ENCODE measurements at regions not wholly inside any gene's neighbourhood (a gene's known extent, or its start where the extent isn't known, plus 50 kb on each side); places are given as distances from the start of the nearest gene placed in this dataset.

DNA sequence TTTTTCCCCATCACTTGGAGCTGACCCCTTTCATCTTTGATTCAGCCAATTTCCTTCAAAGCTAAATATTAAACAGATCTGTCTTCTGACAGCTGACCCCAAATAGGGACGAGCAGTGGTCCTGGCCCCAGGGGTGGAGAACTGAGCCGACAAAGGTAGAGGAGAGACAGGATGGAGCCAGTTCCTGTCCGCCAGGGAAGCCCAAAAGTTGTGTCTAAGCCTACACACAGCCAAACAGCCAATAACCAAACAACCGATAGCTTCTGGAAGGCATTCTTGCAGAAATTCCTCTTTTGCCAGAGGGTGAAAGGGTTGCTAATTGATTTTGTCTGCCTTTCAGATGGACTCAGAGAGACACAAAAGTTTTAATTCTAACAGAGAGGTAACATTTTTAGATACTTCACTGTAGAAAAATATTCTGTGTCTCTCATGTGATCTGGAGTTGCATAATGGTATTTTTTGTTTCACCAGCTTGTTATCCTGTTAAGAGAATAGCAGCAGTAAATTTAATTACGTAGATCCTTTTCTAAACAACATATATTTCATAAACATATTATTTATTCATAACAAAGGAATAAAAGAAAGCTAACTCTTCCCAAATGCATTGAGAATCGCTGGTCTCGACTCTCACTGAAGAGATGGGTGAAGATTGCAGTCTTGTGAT is 161.7 kb upstream of the LYZL1 start:
- peaks cover 7% of the 10 kb centered on the region for H3K27me3 Mint-ChIP-seq
- POLR2A ChIA-PET: no interaction called here
- no peak overlapping the region for H3K4me3 Mint-ChIP-seq
- no peak for DNase-seq
- peaks cover 3% of the 10 kb centered on the region for H3K4me1 Mint-ChIP-seq
- no peaks in the 10 kb centered on the region for H3K9me3 Mint-ChIP-seq
- H3K27ac Mint-ChIP-seq: no peak overlapping the region
- ATAC-seq (ENCODE audit: low read depth): no peak
- H3K36me3 Mint-ChIP-seq: no peaks in the 10 kb centered on the region

GRCh38 chr10:29127731-29128130 is 161.1 kb upstream of the LYZL1 start:
- no peaks in the 10 kb centered on the region for H3K36me3 Mint-ChIP-seq
- no peaks in the 10 kb centered on the region for H3K9me3 Mint-ChIP-seq
- H3K4me1 Mint-ChIP-seq: peaks cover 3% of the 10 kb centered on the region
- peaks cover 13% of the 10 kb centered on the region for H3K27me3 Mint-ChIP-seq
- H3K27ac Mint-ChIP-seq: no peak overlapping the region
- DNase-seq (no peak), ATAC-seq (ENCODE audit: low read depth) (no peak)
- POLR2A ChIA-PET: no interaction called here
- no peak overlapping the region for H3K4me3 Mint-ChIP-seq

GRCh38 chr10:29130190-29130673 is 158.6 kb upstream of the LYZL1 start:
- ATAC-seq (ENCODE audit: low read depth) (no peak), DNase-seq (no peak)
- Mint-ChIP-seq H3K27me3 (peaks cover 17% of the 10 kb centered on the region), H3K4me3 (no peak overlapping the region), H3K9me3 (no peaks in the 10 kb centered on the region), H3K27ac (no peak overlapping the region), H3K36me3 (no peaks in the 10 kb centered on the region), H3K4me1 (no peaks in the 10 kb centered on the region)
- POLR2A ChIA-PET: no interaction called here

GRCh38 chr10:29131952-29132547 is 156.8 kb upstream of the LYZL1 start:
- no peak overlapping the region for H3K27ac Mint-ChIP-seq
- DNase-seq (no peak), ATAC-seq (ENCODE audit: low read depth) (no peak)
- H3K36me3 Mint-ChIP-seq: no peaks in the 10 kb centered on the region
- peaks cover 19% of the 10 kb centered on the region for H3K27me3 Mint-ChIP-seq
- POLR2A ChIA-PET: no interaction called here
- H3K9me3 Mint-ChIP-seq: no peaks in the 10 kb centered on the region
- H3K4me3 Mint-ChIP-seq: no peak overlapping the region
- no peaks in the 10 kb centered on the region for H3K4me1 Mint-ChIP-seq

- no peak overlapping the region for H3K4me3 Mint-ChIP-seq
- POLR2A ChIA-PET: no interaction called here
- H3K9me3 Mint-ChIP-seq: no peaks in the 10 kb centered on the region
- H3K36me3 Mint-ChIP-seq: no peaks in the 10 kb centered on the region
- no peaks in the 10 kb centered on the region for H3K4me1 Mint-ChIP-seq
- ATAC-seq (ENCODE audit: low read depth): no peak
- no peak overlapping the region for H3K27ac Mint-ChIP-seq
- H3K27me3 Mint-ChIP-seq: peaks cover 19% of the 10 kb centered on the region
- no peak for DNase-seq
These were observed 156.2 kb upstream of the LYZL1 start for GRCh38 chr10:29132551-29133111.

DNA sequence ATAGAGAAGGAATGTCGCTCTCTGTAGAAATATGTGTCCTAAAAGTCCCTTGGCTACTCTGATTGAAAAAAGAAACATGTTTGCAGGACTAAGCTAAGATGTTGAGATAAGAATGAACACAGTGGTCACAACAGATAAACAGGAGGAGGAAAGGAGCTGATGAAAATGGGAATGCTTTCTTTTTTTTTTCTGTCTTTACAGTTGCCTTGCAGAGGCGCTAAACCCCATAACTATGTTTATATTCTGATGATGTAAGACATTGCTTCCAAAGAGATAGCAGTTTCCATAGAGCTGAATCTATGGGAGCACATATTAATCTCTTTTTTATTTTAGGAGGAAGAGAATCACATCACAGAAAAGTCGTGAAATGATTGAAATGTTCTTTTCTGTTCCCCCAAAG is 153.5 kb upstream of the LYZL1 start:
- Mint-ChIP-seq H3K27ac (no peak overlapping the region), H3K4me1 (no peaks in the 10 kb centered on the region), H3K27me3 (peaks cover 16% of the 10 kb centered on the region), H3K36me3 (no peaks in the 10 kb centered on the region), H3K9me3 (no peaks in the 10 kb centered on the region), H3K4me3 (no peak overlapping the region)
- ATAC-seq (ENCODE audit: low read depth) (no peak), DNase-seq (no peak)
- POLR2A ChIA-PET: no interaction called here

DNA sequence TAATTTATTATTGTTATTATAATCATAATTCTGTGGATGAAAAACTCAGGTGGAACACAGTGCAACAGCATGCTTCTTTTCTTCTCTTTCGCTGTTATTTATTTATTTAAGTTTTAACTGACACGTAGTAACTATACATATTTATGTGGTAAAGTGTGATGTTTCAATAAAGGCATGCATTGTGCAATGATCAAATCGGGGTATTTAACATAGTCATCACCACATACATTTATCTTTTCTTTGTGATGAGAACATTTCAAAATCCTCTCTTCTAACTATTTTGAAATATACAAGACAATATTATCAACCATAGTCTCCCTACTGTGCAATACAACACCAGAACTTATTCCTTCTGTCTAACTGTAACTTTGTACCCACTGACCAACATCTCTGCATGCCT is 152.5 kb upstream of the LYZL1 start:
- POLR2A ChIA-PET: no interaction called here
- Mint-ChIP-seq H3K9me3 (no peaks in the 10 kb centered on the region), H3K27me3 (peaks cover 21% of the 10 kb centered on the region), H3K4me1 (no peaks in the 10 kb centered on the region), H3K4me3 (no peak overlapping the region), H3K27ac (no peak overlapping the region), H3K36me3 (no peaks in the 10 kb centered on the region)
- ATAC-seq (ENCODE audit: low read depth) (no peak), DNase-seq (no peak)

DNA sequence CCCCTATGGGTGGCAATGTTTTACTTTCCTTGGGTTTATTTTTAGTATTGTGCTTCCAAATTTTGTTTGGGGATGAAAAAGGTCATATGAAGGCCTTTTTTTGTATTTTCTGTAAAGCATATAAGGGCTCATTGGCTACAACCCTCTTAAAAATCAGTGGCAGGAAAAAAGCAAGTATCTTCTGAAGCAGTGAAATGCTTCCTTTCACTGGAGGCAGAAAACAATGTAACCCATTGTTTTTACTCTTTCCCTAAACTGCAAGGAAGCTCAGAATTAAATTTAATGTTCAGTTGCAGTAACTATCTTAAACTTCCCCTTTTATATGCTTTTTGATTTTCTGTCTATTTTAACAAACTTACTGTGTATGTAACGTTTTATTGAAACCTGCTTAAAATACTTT is 148.7 kb upstream of the LYZL1 start:
- Mint-ChIP-seq H3K36me3 (no peaks in the 10 kb centered on the region), H3K9me3 (no peaks in the 10 kb centered on the region), H3K27me3 (peaks cover 17% of the 10 kb centered on the region), H3K4me1 (no peaks in the 10 kb centered on the region), H3K4me3 (no peak overlapping the region), H3K27ac (no peak overlapping the region)
- POLR2A ChIA-PET: no interaction called here
- DNase-seq: no peak
- no peak for ATAC-seq (ENCODE audit: low read depth)

GRCh38 chr10:29140991-29141390 is 147.9 kb upstream of the LYZL1 start:
- POLR2A ChIA-PET: no interaction called here
- Mint-ChIP-seq H3K27ac (no peak overlapping the region), H3K27me3 (peaks cover 15% of the 10 kb centered on the region), H3K36me3 (no peaks in the 10 kb centered on the region), H3K4me1 (no peaks in the 10 kb centered on the region), H3K4me3 (no peak overlapping the region), H3K9me3 (no peaks in the 10 kb centered on the region)
- ATAC-seq (ENCODE audit: low read depth): no peak
- DNase-seq: no peak

DNA sequence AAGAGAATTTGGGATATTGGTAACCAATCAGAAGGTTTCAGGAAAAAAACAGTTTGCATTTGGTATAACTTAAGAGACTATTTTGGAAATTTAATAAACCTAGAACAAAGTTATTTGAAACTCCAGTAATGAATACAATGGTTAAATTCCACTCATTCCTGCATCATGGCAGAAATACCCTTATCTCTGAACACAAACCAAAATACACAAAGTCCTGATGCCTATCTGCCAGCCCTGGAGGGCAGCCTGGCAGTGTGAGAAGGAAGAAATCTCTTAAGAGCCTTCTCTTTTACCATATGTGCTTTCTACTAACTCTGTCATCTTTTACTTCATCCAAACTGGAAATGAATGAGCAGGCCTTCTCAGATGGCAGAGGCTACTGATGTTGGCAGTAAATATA is 147.1 kb upstream of the LYZL1 start:
- H3K9me3 Mint-ChIP-seq: no peaks in the 10 kb centered on the region
- DNase-seq (no peak), ATAC-seq (ENCODE audit: low read depth) (no peak)
- no peaks in the 10 kb centered on the region for H3K4me1 Mint-ChIP-seq
- POLR2A ChIA-PET: no interaction called here
- H3K27me3 Mint-ChIP-seq: peaks cover 15% of the 10 kb centered on the region
- H3K36me3 Mint-ChIP-seq: no peaks in the 10 kb centered on the region
- H3K4me3 Mint-ChIP-seq: no peak overlapping the region
- H3K27ac Mint-ChIP-seq: no peak overlapping the region

GRCh38 chr10:29142516-29143314 is 146.2 kb upstream of the LYZL1 start:
- no peaks in the 10 kb centered on the region for H3K9me3 Mint-ChIP-seq
- POLR2A ChIA-PET: no interaction called here
- no peak overlapping the region for H3K4me3 Mint-ChIP-seq
- no peaks in the 10 kb centered on the region for H3K4me1 Mint-ChIP-seq
- peaks cover 15% of the 10 kb centered on the region for H3K27me3 Mint-ChIP-seq
- no peaks in the 10 kb centered on the region for H3K36me3 Mint-ChIP-seq
- DNase-seq (no peak), ATAC-seq (ENCODE audit: low read depth) (no peak)
- H3K27ac Mint-ChIP-seq: no peak overlapping the region

- no peaks in the 10 kb centered on the region for H3K9me3 Mint-ChIP-seq
- POLR2A ChIA-PET: no interaction called here
- no peak for ATAC-seq (ENCODE audit: low read depth)
- H3K4me1 Mint-ChIP-seq: no peaks in the 10 kb centered on the region
- H3K27me3 Mint-ChIP-seq: peaks cover 15% of the 10 kb centered on the region
- no peaks in the 10 kb centered on the region for H3K36me3 Mint-ChIP-seq
- H3K27ac Mint-ChIP-seq: no peak overlapping the region
- no peak overlapping the region for H3K4me3 Mint-ChIP-seq
- DNase-seq: no peak
These were observed 144.7 kb upstream of the LYZL1 start for GRCh38 chr10:29144126-29144525.

DNA sequence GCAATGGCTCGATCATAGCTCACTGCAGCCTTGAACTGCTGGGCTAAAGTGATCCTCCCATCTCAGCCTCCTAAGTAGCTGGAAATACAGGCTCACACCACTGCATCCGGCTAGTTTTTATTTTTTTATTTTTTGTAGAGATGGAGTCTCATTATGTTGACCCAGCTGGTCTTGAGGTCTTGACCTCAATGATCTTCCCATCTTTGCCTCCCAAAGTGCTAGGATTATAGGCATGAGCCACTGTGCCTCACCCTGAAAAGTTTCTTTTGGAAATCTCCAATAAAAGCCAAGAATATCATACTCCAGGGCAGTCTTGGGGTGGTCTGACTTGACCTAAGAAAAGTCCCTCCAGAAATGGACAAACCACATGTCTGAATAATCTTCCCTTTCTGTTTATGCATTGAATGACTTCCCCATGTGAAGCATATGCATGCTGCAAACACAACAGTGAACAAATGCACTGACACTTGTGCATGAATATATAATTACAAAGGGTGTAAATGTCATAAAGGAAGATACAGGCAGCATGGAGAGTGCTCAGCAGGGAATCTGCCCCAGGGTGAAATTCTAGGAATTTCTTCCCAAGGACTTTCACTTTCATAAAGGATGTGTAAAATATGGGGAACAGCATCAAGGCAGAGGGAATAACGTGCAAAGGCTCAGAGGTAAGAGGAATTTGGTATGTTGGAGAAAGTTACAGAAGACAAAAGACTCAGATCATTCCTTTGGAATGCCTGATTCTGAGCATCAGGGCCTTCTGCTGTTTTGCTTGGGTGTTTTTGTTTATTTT is 142.4 kb upstream of the LYZL1 start:
- H3K9me3 Mint-ChIP-seq: no peaks in the 10 kb centered on the region
- no peak for ATAC-seq (ENCODE audit: low read depth)
- POLR2A ChIA-PET: no interaction called here
- H3K36me3 Mint-ChIP-seq: no peaks in the 10 kb centered on the region
- H3K4me1 Mint-ChIP-seq: no peaks in the 10 kb centered on the region
- no peak for DNase-seq
- H3K27ac Mint-ChIP-seq: no peak overlapping the region
- peaks cover 9% of the 10 kb centered on the region for H3K27me3 Mint-ChIP-seq
- no peak overlapping the region for H3K4me3 Mint-ChIP-seq
